ENCODE measurements at regions not wholly inside any gene's neighbourhood (a gene's known extent, or its start where the extent isn't known, plus 50 kb on each side); places are given as distances from the start of the nearest gene placed in this dataset.

DNA sequence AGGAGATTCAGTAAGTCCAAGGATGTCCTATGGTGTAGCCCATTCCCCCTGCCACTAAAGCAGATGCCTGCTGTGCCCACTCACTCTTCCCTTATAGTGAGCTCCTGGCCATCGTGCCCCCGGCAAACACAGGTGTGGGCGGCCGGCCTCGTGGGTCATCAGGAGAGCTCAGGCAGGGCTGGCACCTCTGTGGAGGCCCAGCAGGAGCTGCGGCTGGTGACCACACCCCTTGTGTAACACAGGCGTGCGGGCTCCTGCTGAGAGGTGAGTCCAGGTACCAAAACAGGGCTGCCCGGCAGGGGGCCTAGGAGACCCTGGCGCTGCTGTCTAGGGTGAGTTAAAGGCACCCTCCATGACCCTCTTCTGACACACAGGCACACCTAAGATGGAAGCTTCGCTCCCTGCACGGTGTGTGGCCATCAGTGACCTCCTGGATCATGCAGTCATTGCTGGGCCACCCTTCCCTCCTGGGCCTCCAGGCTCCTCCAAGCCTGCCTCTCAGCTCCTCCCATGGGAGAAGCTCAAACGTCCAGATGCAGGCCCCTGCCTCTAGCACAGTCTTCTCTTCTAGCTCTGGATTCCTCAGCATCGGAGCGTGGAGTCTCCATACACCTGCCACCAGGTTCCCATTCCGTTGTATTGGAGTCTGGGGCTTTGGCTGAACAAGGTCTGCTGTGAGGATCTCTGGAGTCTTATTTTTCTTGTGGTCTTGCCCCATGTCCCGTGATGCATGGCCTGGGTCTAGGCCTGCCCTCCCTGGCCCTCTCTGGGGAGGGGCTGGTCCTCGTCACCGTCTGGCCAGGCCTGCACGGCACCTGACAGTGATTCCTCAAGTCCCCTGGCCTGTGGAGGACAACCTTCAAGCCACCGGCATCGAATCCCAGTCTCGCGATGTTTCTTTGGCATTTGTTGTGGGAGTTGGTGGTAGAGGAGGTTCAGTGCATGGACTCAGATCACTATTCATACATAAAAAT lies 246.9 kb downstream of the ACKR3 start:
- no peaks in the 10 kb centered on the region for H3K36me3 ChIP-seq
- DNase-seq (ENCODE audit: low spot score), result peak; percentile 43

DNA sequence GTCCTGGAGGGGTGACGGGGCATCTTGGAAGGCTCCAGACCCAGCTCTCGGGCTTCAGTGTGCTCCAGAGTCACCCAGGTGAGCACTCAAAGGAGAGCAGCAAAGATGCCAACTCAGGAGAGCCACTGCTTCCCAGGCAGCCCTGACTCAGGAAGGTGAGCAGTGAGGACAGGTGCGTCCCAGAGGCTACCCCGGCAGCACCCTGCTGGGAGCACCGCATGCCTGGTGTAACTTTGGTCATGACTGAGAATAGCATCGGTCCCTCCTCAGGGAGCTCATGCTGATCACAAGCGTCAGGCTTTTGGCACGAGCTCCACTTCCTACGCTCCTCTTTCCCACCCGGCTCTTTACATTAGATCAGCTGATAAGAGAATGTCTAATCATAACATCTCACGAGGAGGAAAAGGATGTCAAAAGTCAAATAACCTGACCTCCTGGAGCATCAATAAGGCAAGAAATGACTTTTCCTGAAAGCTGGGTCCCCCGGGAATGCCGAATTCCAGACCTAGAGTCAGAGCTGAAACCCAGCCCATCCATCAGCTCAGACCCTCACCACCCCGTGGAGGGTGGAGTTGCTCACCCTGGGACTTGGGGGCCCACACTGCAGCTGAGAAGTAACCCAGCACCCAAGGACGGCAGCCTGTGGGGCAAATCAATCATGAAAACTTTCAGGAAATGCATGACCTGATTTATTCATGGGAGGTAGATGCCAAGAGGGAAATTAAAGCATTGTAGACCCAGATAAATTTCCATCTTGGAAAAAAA lies 248.8 kb downstream of the ACKR3 start:
- Histone ChIP-seq H3K36me3 (no peaks in the 10 kb centered on the region), H3K4me1 (no peaks in the 10 kb centered on the region), H3K27me3 (no peaks in the 10 kb centered on the region), H3K9me3 (peaks cover 0 to 8% of the 10 kb centered on the region in 2 donors), H3K27ac (no peak overlapping the region), H3K4me3 (no peak overlapping the region)
- TF ChIP-seq CTCF (IDR thresholded peaks at IDR 0.05), result no peak
- DNase-seq (ENCODE audit: low spot score), result no peak

More for the DNA sequence above, 246.9 kb downstream of the ACKR3 start:
- H3K27me3 ChIP-seq, result no peaks in the 10 kb centered on the region
- no peak for TF ChIP-seq CTCF (IDR thresholded peaks at IDR 0.05)
- peaks cover 0 to 4% of the 10 kb centered on the region in 2 donors for H3K9me3 ChIP-seq
- H3K27ac ChIP-seq, result no peak overlapping the region
- no peak overlapping the region for H3K4me3 ChIP-seq
- no peaks in the 10 kb centered on the region for H3K4me1 ChIP-seq

DNA sequence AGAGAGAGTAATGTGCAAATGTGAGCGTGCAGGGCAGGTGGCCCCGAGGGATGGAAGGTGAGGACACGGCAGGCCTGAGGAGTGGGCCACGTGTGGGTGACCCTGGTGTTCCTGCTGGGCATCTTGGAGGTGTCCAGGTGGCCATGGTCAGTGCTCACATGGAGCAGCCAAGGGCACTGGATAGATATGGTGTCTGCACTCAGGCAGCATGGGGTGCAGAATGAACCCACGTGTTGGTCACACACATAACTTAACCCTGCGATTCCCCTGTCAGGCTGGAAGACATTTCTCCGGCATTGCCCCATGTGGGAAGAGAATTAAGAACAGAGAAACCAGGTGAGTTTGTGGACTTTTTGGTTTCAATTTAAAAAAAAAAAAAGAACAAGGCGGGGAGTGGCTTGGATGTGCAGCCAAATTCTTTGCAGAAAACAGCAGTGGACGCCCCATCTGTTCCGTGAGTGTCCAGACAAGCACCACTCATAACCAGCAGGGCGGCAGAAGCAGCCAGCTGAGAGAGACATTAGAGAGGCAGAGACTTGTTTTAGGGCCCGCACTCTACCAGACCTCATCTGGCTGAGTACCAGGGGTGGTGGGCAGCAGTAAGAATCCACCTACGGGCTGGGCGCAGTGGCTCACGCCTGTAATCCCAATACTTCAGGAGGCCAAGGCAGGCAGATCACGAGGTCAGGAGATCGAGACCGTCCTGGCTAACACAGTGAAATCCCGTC lies 249.8 kb downstream of the ACKR3 start:
- H3K27ac ChIP-seq, result no peak overlapping the region

GRCh38 chr2:236820763-236821344 lies 251.2 kb downstream of the ACKR3 start:
- no peak overlapping the region for H3K27ac ChIP-seq
- TF ChIP-seq CTCF (IDR thresholded peaks at IDR 0.05), result no peak
- H3K9me3 ChIP-seq, result peaks cover 0 to 8% of the 10 kb centered on the region in 2 donors
- no peaks in the 10 kb centered on the region for H3K4me1 ChIP-seq
- no peaks in the 10 kb centered on the region for H3K27me3 ChIP-seq
- peak; percentile 40 for DNase-seq (ENCODE audit: low spot score)
- H3K36me3 ChIP-seq, result no peaks in the 10 kb centered on the region
- no peak overlapping the region for H3K4me3 ChIP-seq

More for the DNA sequence above, 249.8 kb downstream of the ACKR3 start:
- no peaks in the 10 kb centered on the region for H3K27me3 ChIP-seq
- TF ChIP-seq CTCF (IDR thresholded peaks at IDR 0.05), result no peak
- H3K36me3 ChIP-seq, result no peaks in the 10 kb centered on the region
- no peak for DNase-seq (ENCODE audit: low spot score)
- no peak overlapping the region for H3K4me3 ChIP-seq
- H3K4me1 ChIP-seq, result no peaks in the 10 kb centered on the region
- H3K9me3 ChIP-seq, result peaks cover 0 to 8% of the 10 kb centered on the region in 2 donors

DNA sequence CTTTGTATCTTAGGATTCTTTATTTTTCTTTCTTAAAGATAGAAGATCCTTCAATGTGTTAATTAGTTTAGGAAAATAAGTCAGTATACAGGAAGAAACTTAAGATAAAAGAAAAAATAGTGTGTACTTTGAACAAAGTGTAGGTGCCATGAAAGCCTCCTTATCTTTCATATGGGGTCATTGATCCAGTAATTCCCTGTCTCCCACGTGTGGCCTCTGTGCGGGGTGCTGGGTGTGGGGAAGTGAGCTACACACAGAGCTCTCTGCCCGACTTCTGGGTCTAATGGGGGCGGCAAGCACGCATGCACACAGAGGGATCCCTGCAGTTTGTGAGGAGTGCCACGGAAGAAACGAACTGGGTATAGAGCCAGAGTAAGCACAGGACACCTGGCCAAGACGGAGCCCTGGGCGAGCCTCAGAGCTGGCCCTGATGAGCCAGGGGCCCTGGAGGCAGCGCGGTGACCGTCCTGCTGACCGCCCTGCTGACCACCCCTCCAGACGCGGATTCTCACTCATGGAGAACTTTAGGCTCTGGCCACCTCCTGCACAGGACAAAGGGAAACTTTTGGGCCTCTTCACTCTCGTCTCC lies 253.5 kb downstream of the ACKR3 start:
- DNase-seq (ENCODE audit: low spot score), result peak; percentile 28
- Histone ChIP-seq H3K36me3 (no peaks in the 10 kb centered on the region), H3K27ac (no peak overlapping the region), H3K4me1 (no peaks in the 10 kb centered on the region), H3K9me3 (peaks cover 0 to 8% of the 10 kb centered on the region in 2 donors), H3K27me3 (no peaks in the 10 kb centered on the region), H3K4me3 (no peak overlapping the region)
- TF ChIP-seq CTCF (IDR thresholded peaks at IDR 0.05), result no peak
